GM21367 (cell line): ENCODE measurements at regions not wholly inside any gene's neighbourhood (a gene's known extent, or its start where the extent isn't known, plus 50 kb on each side); places are given as distances from the start of the nearest gene placed in this dataset.
A peak's percentile ranks its signal among the peaks of the same experiment; 100 is the strongest.
"Not testable (repeated sequence)": the region's sequence is repeated elsewhere in the genome, so short reads cannot be mapped to it uniquely, and the experiment has no call there.

ENCODE experiments used
- ATAC-seq: cut with Tn5 transposase; IDR thresholded peaks from one replicate; pipeline ENCODE4 v1.9.1; 2021; ENCODE audit not compliant: unreplicated experiment

- no peak for ATAC-seq
Observed at GRCh38 chr5:57659886-57660285, 177.3 kb upstream of the ACTBL2 start.

GRCh38 chr5:57658018-57658417 lies 175.4 kb upstream of the ACTBL2 start:
- ATAC-seq = no peak

GRCh38 chr5:57655228-57655627 lies 172.6 kb upstream of the ACTBL2 start:
- ATAC-seq = no peak

- ATAC-seq = no peak
Observed at GRCh38 chr5:57653636-57654290, 171.2 kb upstream of the ACTBL2 start.

GRCh38 chr5:57651127-57651526 lies 168.5 kb upstream of the ACTBL2 start:
- no peak for ATAC-seq

- peak; percentile 92 for ATAC-seq
Observed at GRCh38 chr5:57650360-57651069, 167.9 kb upstream of the ACTBL2 start.

- no peak for ATAC-seq
Observed at GRCh38 chr5:57642698-57643097, 160.1 kb upstream of the ACTBL2 start.

- ATAC-seq = no peak
Observed at GRCh38 chr5:57642066-57642465, 159.5 kb upstream of the ACTBL2 start.

- no peak for ATAC-seq
Observed at GRCh38 chr5:57635146-57635777, 152.7 kb upstream of the ACTBL2 start.

- ATAC-seq = no peak
Observed at GRCh38 chr5:57632937-57633336, 150.3 kb upstream of the ACTBL2 start.

- not testable (repeated sequence) for ATAC-seq
Observed at GRCh38 chr5:57631139-57631538, 148.5 kb upstream of the ACTBL2 start.

GRCh38 chr5:57627661-57628060 lies 145.1 kb upstream of the ACTBL2 start:
- ATAC-seq = no peak

GRCh38 chr5:57626703-57627102 lies 144.1 kb upstream of the ACTBL2 start:
- no peak for ATAC-seq

GRCh38 chr5:57621624-57622023 lies 139.0 kb upstream of the ACTBL2 start:
- ATAC-seq = no peak

- ATAC-seq = no peak
Observed at GRCh38 chr5:57618767-57619381, 136.3 kb upstream of the ACTBL2 start.

- ATAC-seq = no peak
Observed at GRCh38 chr5:57613741-57614140, 131.1 kb upstream of the ACTBL2 start.

- no peak for ATAC-seq
Observed at GRCh38 chr5:57611177-57611576, 128.6 kb upstream of the ACTBL2 start.

GRCh38 chr5:57608542-57608941 lies 125.9 kb upstream of the ACTBL2 start:
- ATAC-seq = no peak

GRCh38 chr5:57601996-57602395 lies 119.4 kb upstream of the ACTBL2 start:
- ATAC-seq = no peak

- no peak for ATAC-seq
Observed at GRCh38 chr5:57600321-57600720, 117.7 kb upstream of the ACTBL2 start.

- ATAC-seq = no peak
Observed at GRCh38 chr5:57598756-57599155, 116.1 kb upstream of the ACTBL2 start.

GRCh38 chr5:57598097-57598496 lies 115.5 kb upstream of the ACTBL2 start:
- no peak for ATAC-seq
